ENCODE measurements at regions not wholly inside any gene's neighbourhood (a gene's known extent, or its start where the extent isn't known, plus 50 kb on each side); places are given as distances from the start of the nearest gene placed in this dataset.

DNA sequence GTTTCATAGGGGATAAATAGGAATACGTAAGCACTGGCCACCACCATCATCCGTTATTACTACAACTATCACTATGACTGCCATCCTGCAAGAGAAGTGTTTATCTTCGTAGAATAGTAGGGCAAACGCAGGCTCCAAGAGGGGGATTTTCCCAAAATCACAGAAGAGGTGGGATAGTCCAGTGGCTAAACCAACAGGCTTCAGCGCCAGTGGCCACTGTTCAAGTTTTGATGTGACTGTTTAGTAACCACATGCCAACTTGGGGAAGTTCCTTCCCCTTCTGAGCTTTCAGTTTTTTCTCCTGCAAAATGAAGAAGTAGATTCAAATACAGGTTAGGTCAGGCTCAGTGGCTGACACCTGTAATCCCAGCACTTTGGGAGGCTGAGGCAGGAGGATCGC, 60.7 kb upstream of the GRIN2A start:
- H3K4me1 ChIP-seq, result peaks cover 0 to 10% (median 4%) of the 10 kb centered on the region in 4 donors
- H3K36me3 ChIP-seq, result no peaks in the 10 kb centered on the region
- no peak for DNase-seq
- no peak overlapping the region for H3K27ac ChIP-seq
- H3K27me3 ChIP-seq, result no peaks in the 10 kb centered on the region
- intact Hi-C loops (cut with DNase I), result no loop called here
- H3K4me3 ChIP-seq, result no peak overlapping the region
- H3K9me3 ChIP-seq, result no peaks in the 10 kb centered on the region
- TF ChIP-seq, protein P1, sequence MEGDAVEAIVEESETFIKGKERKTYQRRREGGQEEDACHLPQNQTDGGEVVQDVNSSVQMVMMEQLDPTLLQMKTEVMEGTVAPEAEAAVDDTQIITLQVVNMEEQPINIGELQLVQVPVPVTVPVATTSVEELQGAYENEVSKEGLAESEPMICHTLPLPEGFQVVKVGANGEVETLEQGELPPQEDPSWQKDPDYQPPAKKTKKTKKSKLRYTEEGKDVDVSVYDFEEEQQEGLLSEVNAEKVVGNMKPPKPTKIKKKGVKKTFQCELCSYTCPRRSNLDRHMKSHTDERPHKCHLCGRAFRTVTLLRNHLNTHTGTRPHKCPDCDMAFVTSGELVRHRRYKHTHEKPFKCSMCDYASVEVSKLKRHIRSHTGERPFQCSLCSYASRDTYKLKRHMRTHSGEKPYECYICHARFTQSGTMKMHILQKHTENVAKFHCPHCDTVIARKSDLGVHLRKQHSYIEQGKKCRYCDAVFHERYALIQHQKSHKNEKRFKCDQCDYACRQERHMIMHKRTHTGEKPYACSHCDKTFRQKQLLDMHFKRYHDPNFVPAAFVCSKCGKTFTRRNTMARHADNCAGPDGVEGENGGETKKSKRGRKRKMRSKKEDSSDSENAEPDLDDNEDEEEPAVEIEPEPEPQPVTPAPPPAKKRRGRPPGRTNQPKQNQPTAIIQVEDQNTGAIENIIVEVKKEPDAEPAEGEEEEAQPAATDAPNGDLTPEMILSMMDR (IDR thresholded peaks at IDR 0.05), result no peak
- TF ChIP-seq POLR2A (IDR thresholded peaks at IDR 0.05) (no peak), EP300 (IDR thresholded peaks at IDR 0.05) (no peak), POLR2AphosphoS5 (IDR thresholded peaks at IDR 0.05) (no peak)
- 76 to 87% methylated on average over 6 of the region's 6 CpGs for WGBS, 2 donors

DNA sequence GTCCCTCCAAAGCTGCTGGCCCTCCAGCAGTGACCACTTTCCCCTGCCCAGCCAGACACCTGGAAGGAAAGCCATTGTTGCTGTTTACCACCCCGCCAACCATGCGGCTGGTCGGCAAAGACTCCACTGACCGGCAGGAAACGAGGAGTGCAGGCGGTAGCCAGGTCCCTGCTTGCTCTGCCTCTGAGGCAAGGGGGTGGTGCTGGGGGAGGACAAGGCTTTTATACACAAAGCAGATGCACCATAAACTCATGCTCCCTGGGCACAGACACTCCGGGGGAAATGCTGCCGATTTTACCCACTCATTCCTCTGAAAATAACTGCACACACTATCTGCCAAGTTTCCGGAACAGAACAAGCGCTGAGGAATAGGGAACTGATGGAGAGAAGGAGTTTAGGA, 62.8 kb upstream of the GRIN2A start:
- Histone ChIP-seq H3K4me3 (no peak overlapping the region), H3K9me3 (no peaks in the 10 kb centered on the region), H3K4me1 (peaks cover 0 to 10% (median 4%) of the 10 kb centered on the region in 4 donors), H3K36me3 (no peaks in the 10 kb centered on the region), H3K27ac (no peak overlapping the region), H3K27me3 (no peaks in the 10 kb centered on the region)
- TF ChIP-seq, protein P1 (IDR thresholded peaks at IDR 0.05), result no peak
- TF ChIP-seq EP300 (IDR thresholded peaks at IDR 0.05), result no peak
- no peak for TF ChIP-seq POLR2A (IDR thresholded peaks at IDR 0.05)
- no peak for TF ChIP-seq POLR2AphosphoS5 (IDR thresholded peaks at IDR 0.05)
- intact Hi-C loops (cut with DNase I), result no loop called here
- DNase-seq, result no peak
- 53 to 60% methylated on average over 10 of the region's 10 CpGs for WGBS, 2 donors

DNA sequence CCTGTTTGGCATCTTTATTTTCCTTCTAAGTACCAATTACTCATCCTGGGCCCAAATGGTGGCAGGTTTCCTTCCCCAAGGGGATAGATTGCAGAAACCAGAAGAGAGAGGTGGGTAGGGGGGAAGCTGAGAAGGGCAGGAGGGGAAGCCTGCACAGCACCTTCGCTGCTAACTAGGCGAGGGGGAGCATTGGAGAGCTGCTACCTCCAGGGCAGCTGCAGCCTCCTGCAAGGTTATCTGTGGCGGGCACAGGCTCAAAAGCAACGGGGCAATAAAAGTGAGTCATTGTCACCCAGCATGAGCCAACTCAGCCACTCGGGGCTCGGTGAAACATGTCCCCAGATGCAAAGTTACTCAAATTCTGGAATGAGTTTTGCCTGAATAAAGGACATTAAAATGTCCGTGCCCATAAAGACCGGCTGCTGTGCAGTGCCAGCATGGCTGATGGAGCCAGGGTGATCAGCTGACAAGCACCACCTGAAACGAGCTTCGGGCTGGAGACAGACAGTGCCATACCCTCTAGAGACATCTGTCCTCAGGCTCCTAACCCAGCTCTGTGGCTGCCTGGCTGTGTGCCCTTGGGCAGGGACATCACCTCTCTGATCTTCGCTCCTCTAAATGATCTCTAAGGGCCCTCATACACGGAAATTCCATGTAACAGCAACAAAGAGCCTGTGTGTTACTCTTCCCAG, 68.1 kb upstream of the GRIN2A start:
- Histone ChIP-seq H3K36me3 (no peaks in the 10 kb centered on the region), H3K27ac (no peak overlapping the region), H3K4me1 (peaks cover 0 to 4% (median 2%) of the 10 kb centered on the region in 4 donors), H3K9me3 (no peaks in the 10 kb centered on the region), H3K4me3 (no peak overlapping the region), H3K27me3 (peaks cover 0 to 22% (median 0%) of the 10 kb centered on the region in 3 donors)
- 11 to 47% methylated on average over 12 of the region's 12 CpGs for WGBS, 2 donors
- DNase-seq, result no peak
- intact Hi-C loops (cut with DNase I), result no loop called here
- TF ChIP-seq POLR2AphosphoS5 (IDR thresholded peaks at IDR 0.05) (no peak), EP300 (IDR thresholded peaks at IDR 0.05) (no peak), POLR2A (IDR thresholded peaks at IDR 0.05) (no peak)
- TF ChIP-seq, protein P1 (IDR thresholded peaks at IDR 0.05), result no peak

DNA sequence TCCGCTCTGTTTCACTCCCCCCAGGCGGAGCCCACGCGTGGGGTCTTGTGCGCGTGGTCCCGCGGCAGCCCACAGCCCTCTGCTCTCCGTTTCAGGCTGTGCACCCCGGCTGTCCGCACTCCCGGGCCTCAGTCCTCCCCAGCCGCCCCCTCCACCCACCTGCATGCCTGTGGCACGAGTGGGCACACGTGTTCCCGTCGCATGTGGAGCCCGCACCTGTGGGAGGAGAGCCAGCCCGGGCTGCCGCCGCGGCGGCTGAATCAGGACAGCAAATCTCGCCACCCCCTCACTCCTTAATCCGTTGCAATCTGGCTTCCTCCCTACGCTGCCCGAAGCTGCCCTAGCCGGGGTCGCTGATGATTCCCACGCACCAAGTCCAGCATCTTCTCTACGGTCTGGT, 69.9 kb upstream of the GRIN2A start:
- no peak overlapping the region for H3K4me3 ChIP-seq
- intact Hi-C loops (cut with DNase I), result no loop called here
- no peaks in the 10 kb centered on the region for H3K9me3 ChIP-seq
- TF ChIP-seq, protein P1 (IDR thresholded peaks at IDR 0.05), result no peak
- TF ChIP-seq EP300 (IDR thresholded peaks at IDR 0.05) (no peak), POLR2A (IDR thresholded peaks at IDR 0.05) (no peak), POLR2AphosphoS5 (IDR thresholded peaks at IDR 0.05) (no peak)
- 92 to 94% methylated on average over 31 of the region's 31 CpGs for WGBS, 2 donors
- H3K4me1 ChIP-seq, result peaks cover 0 to 6% (median 0%) of the 10 kb centered on the region in 4 donors
- DNase-seq, result no peak
- H3K27ac ChIP-seq, result no peak overlapping the region
- H3K36me3 ChIP-seq, result no peaks in the 10 kb centered on the region
- peaks cover 0 to 22% (median 0%) of the 10 kb centered on the region in 3 donors for H3K27me3 ChIP-seq

DNA sequence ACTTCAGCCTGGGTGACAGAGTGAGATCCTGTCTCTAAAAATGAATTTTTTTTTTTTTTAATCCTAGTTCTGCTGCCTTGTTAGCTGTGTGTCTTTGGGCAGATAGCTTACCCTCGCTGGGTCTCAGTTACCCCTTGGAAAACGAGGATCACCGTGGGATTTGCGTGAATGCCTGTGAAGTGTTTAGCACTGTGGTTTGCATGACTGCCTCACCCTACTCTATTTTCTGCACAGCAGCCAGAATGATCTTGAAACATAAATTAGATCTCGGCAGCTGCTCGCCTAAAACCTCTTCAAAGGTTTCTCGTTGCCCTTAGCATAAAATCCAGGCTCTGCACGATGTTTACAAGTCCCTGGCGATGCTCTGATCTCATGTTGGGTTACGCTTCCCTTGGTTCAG, 71.2 kb upstream of the GRIN2A start:
- Histone ChIP-seq H3K4me3 (no peak overlapping the region), H3K36me3 (no peaks in the 10 kb centered on the region), H3K27ac (no peak overlapping the region), H3K27me3 (peaks cover 0 to 26% (median 0%) of the 10 kb centered on the region in 3 donors), H3K9me3 (no peaks in the 10 kb centered on the region), H3K4me1 (peaks cover 0 to 6% (median 0%) of the 10 kb centered on the region in 4 donors)
- no peak for TF ChIP-seq POLR2A (IDR thresholded peaks at IDR 0.05)
- TF ChIP-seq, protein P1 (IDR thresholded peaks at IDR 0.05), result no peak
- intact Hi-C loops (cut with DNase I), result no loop called here
- 55 to 71% methylated on average over 10 of the region's 10 CpGs for WGBS, 2 donors
- no peak for DNase-seq
